ENCODE measurements at regions not wholly inside any gene's neighbourhood (a gene's known extent, or its start where the extent isn't known, plus 50 kb on each side); places are given as distances from the start of the nearest gene placed in this dataset.
"Not testable (repeated sequence)": the region's sequence is repeated elsewhere in the genome, so short reads cannot be mapped to it uniquely, and the experiment has no call there.

DNA sequence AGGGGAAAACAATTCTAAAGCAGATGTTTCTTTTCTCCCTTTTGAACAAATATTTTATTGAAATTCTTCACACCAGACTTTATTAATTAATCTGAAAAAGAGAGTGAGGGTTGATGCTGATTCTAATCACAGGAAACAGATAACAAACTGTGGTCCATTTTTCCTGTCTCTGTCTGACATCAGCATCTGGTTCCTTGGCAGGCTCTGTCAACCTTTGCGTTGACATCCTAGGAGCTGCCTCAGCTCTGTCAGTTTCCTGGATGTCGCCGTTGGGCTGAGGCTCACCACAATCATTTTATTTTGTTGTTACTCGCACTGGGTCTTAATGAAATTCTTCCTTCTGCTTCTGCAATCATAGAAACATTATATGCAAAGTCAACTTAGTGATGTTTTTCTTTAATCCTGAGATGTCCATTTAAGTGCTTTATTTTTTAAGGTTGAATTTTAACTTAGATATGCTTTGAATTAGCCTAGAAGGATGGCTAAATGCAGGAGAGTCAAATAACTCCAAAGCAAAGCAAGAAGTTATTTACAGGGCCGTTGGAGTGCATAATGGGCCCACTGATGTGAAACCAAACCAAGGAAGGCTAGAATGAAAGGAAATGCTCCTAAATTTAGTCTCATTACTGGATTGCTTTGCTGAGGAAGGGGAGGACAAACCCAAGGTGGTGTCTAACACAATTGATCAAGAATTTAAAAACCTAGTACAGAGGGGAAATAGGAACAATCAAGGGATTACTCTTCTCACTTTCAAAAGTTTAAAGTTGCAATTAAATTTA is 542.4 kb downstream of the FLRT2 start:
- no peak for DNase-seq (ENCODE audit: low read depth)

DNA sequence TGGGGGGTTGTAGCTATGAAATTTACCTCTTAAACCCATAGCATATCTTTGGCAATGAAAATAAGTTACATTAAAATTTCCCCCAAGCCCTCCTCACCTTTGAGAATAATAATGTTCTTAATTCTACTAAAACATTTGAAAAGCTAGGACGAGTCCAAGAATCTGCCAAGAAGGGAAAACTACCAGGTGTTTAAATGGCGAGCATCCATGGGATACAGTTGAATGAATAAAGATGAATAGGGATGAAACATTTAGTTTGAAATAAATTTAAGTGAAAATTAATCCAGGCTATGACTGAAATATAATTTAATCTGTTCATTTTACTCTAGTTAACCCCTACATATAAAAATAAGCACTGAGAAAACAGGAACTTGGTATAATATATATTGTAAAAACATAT is 536.7 kb downstream of the FLRT2 start:
- DNase-seq (ENCODE audit: low read depth), result no peak

DNA sequence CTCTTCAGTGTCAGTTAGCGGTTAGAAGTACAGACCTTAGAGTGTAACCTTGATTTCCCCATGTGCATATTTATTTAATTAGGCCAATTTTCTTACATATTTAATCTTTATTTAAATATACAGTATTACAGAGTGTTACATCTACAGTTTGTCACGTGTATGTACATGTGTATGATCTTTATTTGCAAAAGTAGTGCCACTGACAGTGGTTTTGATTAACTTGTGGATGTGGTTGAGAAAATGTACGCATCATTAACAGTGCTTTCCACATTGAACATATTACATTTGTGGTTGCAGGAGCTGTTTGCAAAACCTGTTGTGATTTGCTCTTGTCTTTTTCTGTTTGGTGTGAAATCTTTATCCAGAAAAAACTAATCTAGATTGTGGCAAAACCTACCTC is 535.5 kb downstream of the FLRT2 start:
- DNase-seq (ENCODE audit: low read depth), result no peak

DNA sequence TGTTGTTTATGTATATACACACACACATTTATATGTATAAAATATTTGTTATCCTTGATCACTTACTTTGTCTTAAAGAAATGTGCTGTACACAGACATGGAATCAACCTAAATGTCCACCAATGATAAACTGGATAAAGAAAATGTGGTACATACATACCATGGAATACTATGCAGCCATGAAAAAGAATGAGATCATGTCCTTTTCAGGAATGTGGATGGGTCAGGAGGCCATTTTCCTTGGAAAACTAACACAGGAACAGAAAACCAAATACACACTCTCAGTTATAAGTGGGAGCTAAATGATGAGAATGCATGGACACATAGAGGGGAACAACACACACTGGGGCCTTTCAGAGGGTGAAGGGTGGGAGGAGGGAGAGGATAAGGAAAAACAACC is 534.7 kb downstream of the FLRT2 start:
- not testable (repeated sequence) for DNase-seq (ENCODE audit: low read depth)

DNA sequence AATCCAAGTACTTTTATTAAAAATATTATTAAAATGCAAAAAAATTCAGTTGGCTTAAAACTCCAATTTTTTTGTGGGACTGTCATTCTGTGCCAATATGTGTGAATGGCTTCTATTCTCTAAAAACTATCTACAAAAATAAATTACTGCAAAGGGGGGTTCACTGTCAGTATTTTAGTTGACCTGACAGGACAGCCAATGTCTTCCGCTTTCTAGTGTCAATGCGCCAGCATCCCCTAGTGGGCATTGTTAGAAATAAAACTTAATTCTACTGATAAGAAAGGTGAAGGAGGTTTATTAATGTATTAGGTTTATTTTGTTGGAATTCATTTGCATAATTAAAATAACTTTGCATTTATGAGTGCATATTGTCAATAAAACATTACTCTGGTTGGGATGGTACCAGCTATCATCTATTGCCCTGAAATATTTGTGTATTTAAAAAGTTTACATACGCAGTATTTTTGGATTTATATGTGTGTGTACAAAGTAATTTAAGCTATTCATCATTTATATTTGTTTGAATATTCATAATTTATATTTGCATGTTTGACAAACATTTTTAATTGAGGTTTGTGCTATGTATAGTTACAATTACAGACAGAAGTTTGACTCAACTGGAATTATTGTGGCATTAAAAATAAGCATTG is 527.2 kb downstream of the FLRT2 start:
- DNase-seq (ENCODE audit: low read depth), result no peak

DNA sequence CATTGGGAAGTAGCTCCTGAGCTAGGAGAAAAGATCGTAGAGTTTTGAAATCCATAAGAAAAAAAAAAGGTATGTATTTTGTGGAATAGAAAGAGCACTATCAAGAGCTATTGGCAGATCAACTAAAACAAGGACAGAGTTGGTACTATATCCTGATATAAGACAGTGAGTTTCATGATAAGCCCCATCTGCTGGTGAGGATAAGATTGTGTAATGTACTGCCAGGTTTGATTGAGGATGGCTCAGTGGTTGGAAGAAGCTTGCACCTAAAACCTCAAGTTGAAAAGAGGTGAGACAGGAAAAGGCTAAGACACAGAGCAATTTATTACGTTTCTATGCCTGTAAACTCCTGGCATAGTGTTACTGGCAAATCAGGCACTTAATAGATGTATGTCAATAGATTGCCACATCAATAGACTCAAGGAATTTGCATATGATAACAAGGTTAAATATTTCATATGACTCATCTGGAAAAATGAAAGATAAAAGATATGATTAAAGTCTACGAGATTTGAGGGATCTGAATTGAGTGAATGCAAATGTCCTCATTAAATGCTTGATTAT is 525.6 kb downstream of the FLRT2 start:
- no peak for DNase-seq (ENCODE audit: low read depth)

DNA sequence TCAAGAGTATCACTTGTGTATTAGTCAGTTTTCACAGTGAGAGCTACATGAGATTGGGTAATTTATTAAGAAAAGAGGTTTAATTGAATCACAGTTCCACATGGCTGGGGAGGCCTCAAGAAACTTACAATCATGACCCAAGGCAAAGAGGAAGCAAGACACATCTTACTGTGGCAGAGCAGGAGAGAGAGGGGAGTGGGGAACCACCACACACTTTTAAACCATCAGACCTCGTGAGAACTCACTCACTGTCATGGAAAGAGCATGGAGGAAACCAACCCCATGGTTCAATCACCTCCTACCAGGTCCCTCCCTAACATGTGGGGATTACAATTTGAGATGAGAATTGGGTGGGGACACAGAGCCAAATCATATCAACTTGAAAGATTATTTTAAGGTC is 522.9 kb downstream of the FLRT2 start:
- DNase-seq (ENCODE audit: low read depth), result no peak

DNA sequence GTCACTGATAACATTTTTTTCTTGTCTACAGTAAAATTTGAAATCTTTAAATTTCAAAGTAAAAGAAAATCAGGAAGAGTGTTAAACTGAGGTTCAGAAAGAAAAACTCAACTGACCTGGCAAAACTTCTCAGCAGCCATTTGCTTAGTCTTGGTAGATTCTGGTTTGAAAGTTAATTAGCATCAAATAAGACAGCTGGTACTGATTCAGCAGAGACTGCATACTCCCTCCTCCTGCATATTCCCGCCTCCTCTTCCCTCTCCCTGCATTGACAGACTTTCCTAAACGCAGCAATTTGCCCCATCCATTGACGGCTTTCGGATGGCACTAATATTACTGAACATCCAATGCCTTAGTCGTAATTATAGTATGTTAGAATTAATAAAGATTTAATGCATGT is 520.8 kb downstream of the FLRT2 start:
- no peak for DNase-seq (ENCODE audit: low read depth)

DNA sequence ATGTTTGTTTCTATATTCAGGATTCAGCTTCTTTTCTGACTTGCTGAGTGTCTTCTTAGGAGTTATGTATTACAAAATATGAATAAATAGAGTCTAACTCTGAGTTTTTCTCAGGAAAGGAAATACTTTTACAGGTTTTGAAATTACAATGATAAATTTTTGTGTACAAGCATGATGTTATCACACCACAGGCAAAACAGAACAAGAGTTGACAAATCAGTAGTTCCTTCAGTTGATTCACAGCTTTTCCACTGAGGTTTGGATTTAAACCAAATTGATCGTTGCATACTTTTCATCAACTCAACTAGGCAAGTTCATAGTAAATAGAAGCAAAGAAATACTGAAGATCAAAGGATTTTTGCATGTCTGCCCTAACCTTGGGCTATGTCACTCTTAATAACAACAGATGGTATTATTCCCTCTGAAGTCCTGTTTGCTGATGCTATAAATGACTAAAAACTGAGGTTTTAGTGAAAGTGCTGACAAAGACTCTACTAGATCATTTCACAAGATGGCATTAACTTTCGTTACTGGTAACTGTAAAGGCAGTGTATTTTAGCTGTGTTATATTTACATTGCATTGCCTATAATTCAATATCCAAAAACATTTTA is 520.2 kb downstream of the FLRT2 start:
- no peak for DNase-seq (ENCODE audit: low read depth)

DNA sequence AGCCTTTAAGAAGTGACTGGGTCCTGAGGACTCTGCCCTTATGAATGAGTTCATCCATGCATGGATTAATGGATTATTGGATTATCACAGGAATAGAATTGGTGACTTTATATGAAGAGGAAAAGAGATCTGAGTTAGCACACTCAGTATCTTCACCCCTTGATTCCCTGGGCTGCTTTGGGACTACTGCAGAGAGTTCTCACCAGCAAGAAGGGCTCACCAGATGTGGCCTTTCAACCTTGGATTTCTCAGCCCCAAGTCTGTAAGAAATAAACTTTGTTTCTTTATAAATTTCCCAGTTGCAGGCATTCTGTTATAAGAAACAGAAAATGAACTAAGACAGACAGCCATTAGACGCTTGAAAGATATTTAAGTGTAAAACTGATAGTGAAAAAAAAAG is 509.2 kb downstream of the FLRT2 start:
- DNase-seq (ENCODE audit: low read depth), result no peak

DNA sequence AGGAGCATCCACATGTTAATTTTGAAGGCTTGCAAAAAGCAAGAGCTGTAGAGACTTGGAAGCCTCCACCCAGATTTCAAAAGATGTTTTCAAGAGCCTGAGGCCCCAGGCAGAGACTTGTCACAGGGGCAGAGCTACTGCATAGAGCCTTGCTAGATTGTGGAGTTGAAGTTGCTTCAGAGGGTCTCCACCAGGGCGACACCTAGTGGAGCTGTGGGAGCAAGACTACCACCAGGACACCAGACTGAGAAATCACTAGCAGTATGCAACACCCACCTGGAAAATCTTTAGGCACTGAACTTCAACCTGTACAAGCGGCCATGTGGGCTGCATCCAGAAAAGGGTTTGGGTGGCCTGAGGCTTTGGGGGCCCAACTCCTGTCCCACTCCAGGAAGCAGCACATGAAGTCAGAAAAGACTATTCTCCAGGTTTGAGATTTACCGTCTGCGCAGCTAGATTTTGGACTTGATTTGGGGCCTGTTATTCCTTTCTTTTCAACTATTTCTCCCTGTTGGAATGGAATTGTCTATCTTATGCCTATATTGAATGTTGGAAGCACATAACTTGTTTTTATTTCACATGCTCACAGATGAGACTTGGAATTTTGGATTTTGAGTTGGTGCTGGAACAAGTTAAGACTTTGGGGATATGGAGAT is 508.6 kb downstream of the FLRT2 start:
- DNase-seq (ENCODE audit: low read depth), result no peak

DNA sequence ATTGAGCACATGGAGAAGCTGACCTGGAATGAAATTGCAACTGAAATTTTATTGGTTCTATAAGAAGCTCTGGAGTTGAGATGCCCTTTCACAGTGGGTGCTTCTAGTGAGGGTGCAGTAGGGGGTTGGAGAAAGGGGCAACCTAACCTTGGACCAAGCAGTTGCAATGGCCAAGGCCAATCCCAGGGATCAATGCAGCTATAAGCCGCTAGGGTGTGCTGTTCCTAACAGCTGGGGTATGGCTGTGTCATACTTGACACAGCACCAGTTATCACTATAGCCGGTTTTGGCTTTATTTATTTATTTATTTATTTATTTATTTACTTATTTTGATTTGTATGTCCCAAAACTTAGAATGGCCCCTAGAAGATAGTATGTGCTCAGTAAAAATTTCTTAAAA is 505.9 kb downstream of the FLRT2 start:
- DNase-seq (ENCODE audit: low read depth), result no peak

DNA sequence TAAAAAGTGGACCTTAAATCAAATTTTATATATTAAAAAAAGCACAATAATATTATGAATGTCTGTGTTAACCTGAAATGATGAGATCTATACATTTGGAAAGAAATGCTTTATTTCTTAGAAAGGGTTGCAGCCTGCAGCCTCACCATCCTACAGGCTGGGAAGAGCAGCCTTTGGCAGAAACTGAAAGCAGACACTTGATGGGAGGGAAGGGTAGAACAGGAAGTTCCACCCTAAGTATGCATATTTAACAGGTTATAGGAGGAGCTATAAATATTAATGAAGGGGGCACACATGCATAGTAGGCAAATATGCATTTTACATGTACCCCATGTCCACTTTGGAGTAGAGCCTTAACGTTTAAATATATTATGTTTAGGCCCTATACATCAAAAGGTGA is 498.0 kb downstream of the FLRT2 start:
- no peak for DNase-seq (ENCODE audit: low read depth)

DNA sequence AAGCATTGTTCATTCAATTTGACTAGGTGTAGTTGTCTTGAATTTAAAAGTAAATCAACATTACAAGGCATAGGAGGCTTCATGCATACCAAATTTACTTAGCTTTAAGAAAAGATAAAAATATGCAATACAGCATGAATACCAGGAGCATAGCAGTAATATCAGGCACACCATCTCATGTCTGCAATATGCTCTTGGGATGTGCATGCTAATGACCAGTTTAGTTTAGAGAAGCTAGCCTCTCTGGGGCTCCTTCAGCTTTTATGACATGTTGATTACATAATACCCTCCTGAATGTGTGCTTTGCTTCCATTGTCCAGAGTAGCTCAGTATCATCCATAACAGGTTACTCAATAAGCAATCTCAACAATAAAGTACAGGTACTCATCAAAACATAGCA is 497.2 kb downstream of the FLRT2 start:
- DNase-seq (ENCODE audit: low read depth), result no peak

DNA sequence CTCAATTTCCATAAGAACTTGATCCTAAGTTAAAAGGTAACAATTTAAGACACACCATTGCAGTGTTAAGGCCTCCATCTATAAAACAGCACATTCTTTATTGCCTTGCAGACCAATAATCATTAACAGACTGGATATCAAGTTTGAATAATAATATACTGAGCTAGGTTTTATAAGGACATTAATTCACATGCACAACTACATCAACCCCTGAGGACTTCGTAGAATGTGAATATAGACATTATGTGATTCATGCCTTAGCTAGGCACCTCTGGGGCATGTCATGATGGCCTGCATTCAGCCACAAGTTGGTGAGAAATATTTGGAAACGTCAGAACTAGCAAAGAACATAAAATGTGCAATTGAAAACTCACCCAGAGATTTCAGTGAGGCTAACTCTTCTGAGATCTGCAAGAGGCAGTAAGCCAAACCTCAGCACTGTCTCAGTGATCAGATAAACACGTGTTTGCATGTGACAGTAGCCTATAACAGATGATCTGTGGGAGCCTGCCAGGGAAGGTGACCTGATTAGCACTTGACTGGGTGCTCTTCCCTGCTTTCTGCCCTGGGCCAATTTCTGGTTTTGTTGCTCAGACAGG is 492.2 kb downstream of the FLRT2 start:
- DNase-seq (ENCODE audit: low read depth), result no peak

DNA sequence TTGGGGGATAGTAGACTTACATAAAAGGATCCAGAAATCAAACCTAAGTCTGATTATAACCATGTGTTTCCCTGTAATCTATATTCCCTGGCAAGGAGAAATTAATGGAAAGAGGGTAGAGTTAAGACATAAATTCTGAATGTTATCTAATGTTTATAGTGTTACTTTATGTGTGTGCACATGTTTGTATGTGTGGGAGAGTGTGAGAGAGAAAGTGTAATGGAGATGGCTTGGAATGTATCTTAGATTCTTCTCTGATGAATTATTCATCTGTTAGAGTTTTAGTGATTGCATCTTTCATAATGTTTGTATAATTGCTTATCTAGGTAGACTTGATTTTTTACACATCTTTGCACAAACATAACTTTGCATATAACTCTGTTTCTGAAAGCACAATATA is 490.9 kb downstream of the FLRT2 start:
- no peak for DNase-seq (ENCODE audit: low read depth)

DNA sequence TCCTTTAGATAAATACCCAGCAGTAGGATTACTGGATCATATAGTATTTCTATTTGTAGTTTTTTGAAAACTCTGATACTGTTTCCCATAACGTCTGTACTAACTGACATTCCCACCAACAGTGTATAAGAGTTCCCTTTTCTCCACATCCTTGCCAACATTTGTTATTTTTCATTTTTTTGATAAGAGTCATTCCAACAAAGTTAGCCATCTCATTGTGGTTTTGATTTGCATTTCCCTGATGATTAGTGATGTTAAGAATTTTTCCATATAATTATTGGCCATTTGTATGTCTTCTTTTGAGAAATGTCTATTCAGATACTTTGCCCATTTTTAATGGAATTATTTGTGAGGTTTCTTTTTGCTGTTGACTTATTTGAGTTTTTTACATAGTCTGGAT is 486.0 kb downstream of the FLRT2 start:
- no peak for DNase-seq (ENCODE audit: low read depth)

DNA sequence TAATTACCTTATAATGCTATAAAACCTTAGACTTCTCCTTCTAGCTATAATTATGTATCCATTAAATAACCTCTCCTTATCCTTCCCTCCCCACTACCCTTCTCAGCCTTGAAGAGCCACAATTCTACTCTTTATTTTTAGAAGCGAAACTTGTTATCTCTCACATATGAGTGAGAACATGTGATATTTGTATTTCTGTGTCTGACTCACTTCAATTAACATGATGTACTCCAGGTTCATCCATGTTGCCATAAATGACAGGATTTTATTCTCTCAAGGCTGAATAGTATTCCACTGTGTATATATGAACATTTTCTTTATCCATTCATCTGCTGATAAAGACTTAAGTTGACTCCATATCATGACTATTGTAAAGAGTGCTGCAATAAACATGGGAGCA is 485.6 kb downstream of the FLRT2 start:
- no peak for DNase-seq (ENCODE audit: low read depth)

DNA sequence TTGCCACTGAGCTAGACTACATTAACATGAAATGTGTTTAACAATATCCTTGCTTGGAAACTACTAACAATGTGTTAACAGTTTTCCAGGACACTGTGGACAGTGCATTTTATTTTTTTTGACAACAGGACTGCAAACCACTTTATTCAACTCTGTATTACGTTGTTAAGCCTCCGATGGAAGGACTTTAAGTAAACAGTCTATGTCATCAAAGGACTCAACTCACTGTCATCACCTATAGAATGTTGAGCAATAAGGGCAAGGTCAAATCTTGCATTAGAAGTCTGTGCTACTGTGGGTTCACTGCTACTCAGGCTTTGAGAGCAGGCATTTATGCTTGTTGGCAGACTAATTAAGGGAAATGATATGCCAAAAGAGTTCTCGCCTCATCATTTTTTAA is 483.7 kb downstream of the FLRT2 start:
- no peak for DNase-seq (ENCODE audit: low read depth)

DNA sequence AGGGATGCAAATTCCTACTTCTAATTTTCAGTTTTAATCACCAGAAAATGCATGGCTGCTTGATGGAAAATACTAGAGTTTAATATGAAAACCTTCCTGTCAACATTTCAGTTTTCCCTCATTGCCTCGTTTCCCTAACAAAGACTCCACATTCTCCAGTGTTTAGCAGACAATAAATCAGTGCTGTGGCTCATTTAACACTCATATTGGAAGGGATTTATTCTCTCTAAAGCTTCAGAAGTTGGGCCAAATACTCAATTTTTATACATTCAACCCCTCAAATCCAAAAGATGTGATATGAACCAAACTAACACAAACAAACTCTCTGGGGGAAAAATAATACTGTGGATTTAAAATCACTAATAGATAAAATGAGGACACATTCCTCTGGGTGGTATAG is 482.5 kb downstream of the FLRT2 start:
- DNase-seq (ENCODE audit: low read depth), result no peak

DNA sequence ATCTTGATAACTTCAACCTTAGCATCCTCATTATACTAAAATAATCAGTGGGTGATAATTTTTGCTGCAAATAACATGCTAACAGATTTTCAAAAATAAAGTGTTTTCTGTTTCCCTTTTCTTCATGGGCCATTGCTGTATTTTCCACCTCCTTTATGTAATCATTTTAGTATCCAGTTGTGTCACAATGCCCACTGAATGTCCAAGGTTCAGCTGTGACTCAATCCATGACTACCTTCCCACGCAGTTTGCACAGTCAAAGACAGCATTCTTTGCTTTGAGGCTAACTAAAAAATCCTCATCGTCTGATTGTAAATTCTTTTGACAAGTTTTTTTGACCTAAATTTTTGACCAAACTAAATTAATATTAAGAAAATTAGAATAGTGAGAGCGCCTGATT is 474.1 kb downstream of the FLRT2 start:
- DNase-seq (ENCODE audit: low read depth), result no peak

DNA sequence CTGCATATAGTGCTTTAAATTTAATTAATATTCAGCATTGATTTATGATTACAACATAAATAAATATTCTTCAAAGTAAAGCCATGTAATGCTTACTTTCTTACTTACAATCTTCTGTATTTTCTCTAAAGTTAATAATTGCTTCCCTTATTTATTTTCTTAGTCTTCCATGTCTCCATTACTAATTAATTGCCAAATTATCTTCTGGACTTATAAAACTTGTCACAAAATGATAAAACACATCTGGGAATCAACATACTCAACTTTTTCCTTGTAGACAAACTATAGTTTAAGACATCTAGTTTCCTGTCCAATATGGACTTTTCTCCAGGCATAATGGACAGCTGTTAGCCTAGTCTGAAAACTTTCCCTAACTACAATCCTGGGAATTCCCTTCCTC is 466.6 kb downstream of the FLRT2 start:
- DNase-seq (ENCODE audit: low read depth), result no peak
